ENCODE measurements at regions not wholly inside any gene's neighbourhood (a gene's known extent, or its start where the extent isn't known, plus 50 kb on each side); places are given as distances from the start of the nearest gene placed in this dataset.

DNA sequence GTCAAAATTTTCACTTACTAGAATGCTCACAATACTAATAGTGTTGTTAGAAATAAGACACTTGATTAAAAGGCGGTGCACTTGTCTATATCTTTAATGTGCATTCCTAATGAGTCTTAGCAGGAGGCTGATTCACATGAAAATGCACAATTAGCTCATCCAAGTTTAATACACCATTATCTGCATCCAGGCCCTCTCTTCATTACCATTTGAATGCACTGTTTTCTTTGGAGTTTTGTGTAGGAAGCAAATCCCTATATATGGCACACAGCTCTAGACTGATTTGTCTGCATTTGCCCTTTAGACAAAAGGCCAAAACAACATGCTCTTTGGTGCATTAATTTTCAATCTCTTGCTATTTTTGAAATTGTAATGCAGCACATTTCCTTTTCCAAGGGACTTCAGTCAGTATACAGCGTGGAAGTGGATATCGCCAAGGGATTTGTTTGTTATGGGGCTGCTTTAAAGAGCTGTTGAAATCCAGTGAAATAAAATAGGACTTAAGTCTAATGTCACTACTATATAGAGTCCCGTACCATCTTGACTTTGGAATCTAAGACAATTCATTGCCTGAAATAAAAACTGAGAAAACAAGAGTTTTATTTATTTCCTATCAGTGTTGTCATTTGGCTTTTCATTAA, 257.6 kb upstream of the CPHXL start:
- in situ Hi-C loops (cut with HindIII; ENCODE audit: low pct_ligation_motif_present, low sequenced_read_pairs), result no loop called here
- no peak for DNase-seq
- H3K4me3 ChIP-seq (ENCODE audit: low read depth, low read length), result no peak overlapping the region
- TF ChIP-seq, protein P1, sequence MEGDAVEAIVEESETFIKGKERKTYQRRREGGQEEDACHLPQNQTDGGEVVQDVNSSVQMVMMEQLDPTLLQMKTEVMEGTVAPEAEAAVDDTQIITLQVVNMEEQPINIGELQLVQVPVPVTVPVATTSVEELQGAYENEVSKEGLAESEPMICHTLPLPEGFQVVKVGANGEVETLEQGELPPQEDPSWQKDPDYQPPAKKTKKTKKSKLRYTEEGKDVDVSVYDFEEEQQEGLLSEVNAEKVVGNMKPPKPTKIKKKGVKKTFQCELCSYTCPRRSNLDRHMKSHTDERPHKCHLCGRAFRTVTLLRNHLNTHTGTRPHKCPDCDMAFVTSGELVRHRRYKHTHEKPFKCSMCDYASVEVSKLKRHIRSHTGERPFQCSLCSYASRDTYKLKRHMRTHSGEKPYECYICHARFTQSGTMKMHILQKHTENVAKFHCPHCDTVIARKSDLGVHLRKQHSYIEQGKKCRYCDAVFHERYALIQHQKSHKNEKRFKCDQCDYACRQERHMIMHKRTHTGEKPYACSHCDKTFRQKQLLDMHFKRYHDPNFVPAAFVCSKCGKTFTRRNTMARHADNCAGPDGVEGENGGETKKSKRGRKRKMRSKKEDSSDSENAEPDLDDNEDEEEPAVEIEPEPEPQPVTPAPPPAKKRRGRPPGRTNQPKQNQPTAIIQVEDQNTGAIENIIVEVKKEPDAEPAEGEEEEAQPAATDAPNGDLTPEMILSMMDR (IDR thresholded peaks at IDR 0.05; ENCODE audit: low read depth, low read length, missing control alignments), result no peak
- no peaks in the 10 kb centered on the region for H3K27me3 ChIP-seq (replicated peaks)
- H3K27ac ChIP-seq, result no peak overlapping the region
- H3K36me3 ChIP-seq (replicated peaks), result no peaks in the 10 kb centered on the region

DNA sequence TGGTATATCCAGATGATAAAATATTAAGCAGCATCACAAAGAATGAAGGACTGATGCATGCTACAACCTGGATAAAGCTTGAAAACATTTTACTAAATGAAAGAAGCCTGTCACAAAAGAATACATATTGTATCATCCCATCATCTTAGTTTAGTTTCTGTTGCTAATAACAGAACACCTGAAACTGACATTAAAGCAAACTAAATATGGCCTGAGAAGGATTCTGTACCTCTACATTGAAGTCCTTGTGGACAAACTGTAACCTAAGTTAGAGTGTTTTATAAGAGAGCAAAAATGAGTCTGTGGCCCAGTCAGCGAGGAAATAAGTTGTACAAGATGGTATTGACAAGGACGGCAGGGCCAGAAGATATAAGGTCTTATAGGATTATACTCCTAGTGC, 261.0 kb upstream of the CPHXL start:
- H3K27me3 ChIP-seq (replicated peaks), result no peaks in the 10 kb centered on the region
- in situ Hi-C loops (cut with HindIII; ENCODE audit: low pct_ligation_motif_present, low sequenced_read_pairs), result no loop called here
- no peak overlapping the region for H3K27ac ChIP-seq
- TF ChIP-seq, protein P1 (IDR thresholded peaks at IDR 0.05; ENCODE audit: low read depth, low read length, missing control alignments), result no peak
- H3K4me3 ChIP-seq (ENCODE audit: low read depth, low read length), result no peak overlapping the region
- no peak for DNase-seq
- H3K36me3 ChIP-seq (replicated peaks), result no peaks in the 10 kb centered on the region

DNA sequence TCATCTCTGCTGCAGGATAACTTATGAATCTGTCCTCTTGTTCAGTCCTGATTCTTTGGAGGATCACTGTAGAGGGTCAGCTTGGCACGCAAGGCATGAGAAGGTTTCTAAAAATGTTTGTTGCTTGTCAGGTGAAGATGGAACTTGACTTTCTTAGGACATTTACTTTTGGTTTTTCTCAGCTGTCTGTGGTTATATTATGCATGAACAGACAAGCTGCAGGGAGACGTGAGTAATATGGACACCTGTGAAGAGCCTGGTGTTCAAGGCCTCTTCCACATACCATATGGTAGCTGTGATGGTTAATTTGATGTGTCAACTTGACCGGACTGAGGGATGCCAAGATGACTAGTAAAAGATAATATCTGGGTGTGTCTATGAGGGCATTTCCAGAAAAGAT, 270.2 kb upstream of the CPHXL start:
- in situ Hi-C loops (cut with HindIII; ENCODE audit: low pct_ligation_motif_present, low sequenced_read_pairs), result no loop called here
- Histone ChIP-seq H3K4me3 (ENCODE audit: low read depth, low read length) (no peak overlapping the region), H3K36me3 (replicated peaks) (no peaks in the 10 kb centered on the region), H3K27me3 (replicated peaks) (no peaks in the 10 kb centered on the region), H3K27ac (no peak overlapping the region)
- DNase-seq, result no peak
- TF ChIP-seq, protein P1 (IDR thresholded peaks at IDR 0.05; ENCODE audit: low read depth, low read length, missing control alignments), result no peak

DNA sequence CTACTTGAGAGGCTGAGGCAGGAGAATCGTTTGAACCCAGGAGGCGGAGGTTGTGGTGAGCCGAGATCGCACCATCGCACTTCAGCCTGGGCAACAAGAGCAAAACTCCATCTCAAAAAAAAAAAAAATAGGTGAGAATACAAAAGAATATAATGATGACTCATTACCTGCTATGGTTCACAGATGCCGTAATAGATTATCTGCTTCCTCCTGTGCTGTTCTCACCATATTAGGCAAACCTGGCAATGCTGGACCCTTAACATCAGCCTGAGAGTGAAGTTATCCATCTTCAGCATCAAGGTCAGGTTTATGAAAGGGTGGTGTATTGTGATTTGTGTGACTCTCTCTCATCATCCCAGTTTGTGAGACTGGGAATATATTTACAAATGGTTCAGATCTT, 271.3 kb upstream of the CPHXL start:
- Histone ChIP-seq H3K4me3 (ENCODE audit: low read depth, low read length) (no peak overlapping the region), H3K36me3 (replicated peaks) (no peaks in the 10 kb centered on the region), H3K27me3 (replicated peaks) (no peaks in the 10 kb centered on the region), H3K27ac (no peak overlapping the region)
- in situ Hi-C loops (cut with HindIII; ENCODE audit: low pct_ligation_motif_present, low sequenced_read_pairs), result no loop called here
- TF ChIP-seq, protein P1 (IDR thresholded peaks at IDR 0.05; ENCODE audit: low read depth, low read length, missing control alignments), result no peak
- no peak for DNase-seq

DNA sequence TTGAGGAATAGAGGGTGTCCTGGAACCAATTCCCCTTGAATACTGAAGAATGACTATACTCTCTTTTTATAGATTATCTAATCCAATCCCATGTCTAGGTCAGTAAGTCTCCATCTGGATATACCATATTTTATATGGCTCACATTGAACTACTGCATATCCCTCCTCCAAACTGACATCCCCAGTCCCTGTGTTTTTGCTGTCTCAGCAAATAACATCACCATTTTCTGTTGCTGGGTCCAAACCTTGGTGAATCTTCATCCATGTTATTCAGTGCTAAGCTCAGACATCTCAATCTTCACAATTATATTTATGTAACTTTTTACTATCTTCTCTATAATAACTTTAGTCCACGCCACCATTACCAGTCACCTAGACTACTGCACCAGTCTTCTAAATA, 269.6 kb upstream of the CNTNAP4 start:
- Histone ChIP-seq H3K27ac (no peak overlapping the region), H3K4me3 (ENCODE audit: low read depth, low read length) (no peak overlapping the region), H3K36me3 (replicated peaks) (no peaks in the 10 kb centered on the region), H3K27me3 (replicated peaks) (no peaks in the 10 kb centered on the region)
- TF ChIP-seq, protein P1 (IDR thresholded peaks at IDR 0.05; ENCODE audit: low read depth, low read length, missing control alignments), result no peak
- in situ Hi-C loops (cut with HindIII; ENCODE audit: low pct_ligation_motif_present, low sequenced_read_pairs), result no loop called here
- no peak for DNase-seq

DNA sequence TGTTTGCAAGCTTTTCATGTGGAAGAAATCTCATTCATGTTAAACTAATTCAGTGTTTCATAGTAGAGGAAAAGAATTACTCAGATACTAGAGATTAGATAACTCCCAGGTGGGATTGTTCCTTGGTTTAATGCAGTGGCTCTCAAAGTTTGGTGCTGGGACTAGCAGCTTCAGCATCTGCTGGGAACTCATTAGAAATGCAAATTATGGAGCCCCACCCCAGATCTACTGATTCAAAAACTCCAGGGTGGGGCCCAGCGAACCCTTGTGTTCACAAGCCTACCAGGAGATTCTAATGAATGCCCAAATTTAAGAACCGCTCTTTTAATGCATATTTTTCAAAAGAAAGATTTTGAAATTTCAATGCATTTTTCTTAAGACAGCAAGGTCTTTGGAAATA, 253.4 kb upstream of the CNTNAP4 start:
- H3K36me3 ChIP-seq (replicated peaks), result no peaks in the 10 kb centered on the region
- H3K27me3 ChIP-seq (replicated peaks), result no peaks in the 10 kb centered on the region
- in situ Hi-C loops (cut with HindIII; ENCODE audit: low pct_ligation_motif_present, low sequenced_read_pairs), result no loop called here
- no peak for DNase-seq
- TF ChIP-seq, protein P1 (IDR thresholded peaks at IDR 0.05; ENCODE audit: low read depth, low read length, missing control alignments), result no peak
- no peak overlapping the region for H3K27ac ChIP-seq
- no peak overlapping the region for H3K4me3 ChIP-seq (ENCODE audit: low read depth, low read length)

All from brain microvascular endothelial cell (primary cell).